Ureter (tissue), 1 donor: ENCODE measurements at regions not wholly inside any gene's neighbourhood (a gene's known extent, or its start where the extent isn't known, plus 50 kb on each side); places are given as distances from the start of the nearest gene placed in this dataset.

Experiments used
- DNase-seq: peaks from one replicate; pipeline ENCODE4 v3.0.0-alpha.2; 2020; ENCODE audit warnings: low spot score
- donor health status: DM: yes; HTN: yes; CAD: no.

GRCh38 chr9:118510711-118511110 is 806.5 kb downstream of the TLR4 start:
- no peak for DNase-seq

- DNase-seq = no peak
These were observed 811.7 kb downstream of the TLR4 start for GRCh38 chr9:118515947-118516346.

GRCh38 chr9:118521261-118521660 is 817.1 kb downstream of the TLR4 start:
- DNase-seq = no peak

- no peak for DNase-seq
These were observed 818.2 kb downstream of the TLR4 start for GRCh38 chr9:118522093-118523028.

GRCh38 chr9:118527261-118527660 is 823.1 kb downstream of the TLR4 start:
- DNase-seq = no peak

- DNase-seq = no peak
These were observed 825.0 kb downstream of the TLR4 start for GRCh38 chr9:118529210-118529609.

GRCh38 chr9:118529624-118530214 is 825.5 kb downstream of the TLR4 start:
- DNase-seq = no peak

- DNase-seq = no peak
These were observed 828.4 kb downstream of the TLR4 start for GRCh38 chr9:118532592-118532991.

- no peak for DNase-seq
These were observed 828.9 kb downstream of the TLR4 start for GRCh38 chr9:118533101-118533500.

GRCh38 chr9:118533850-118534249 is 829.6 kb downstream of the TLR4 start:
- DNase-seq = no peak

GRCh38 chr9:118536153-118536552 is 832.0 kb downstream of the TLR4 start:
- DNase-seq = no peak

- no peak for DNase-seq
These were observed 830.3 kb downstream of the BRINP1 start for GRCh38 chr9:118538959-118539358.

GRCh38 chr9:118553465-118553864 is 815.8 kb downstream of the BRINP1 start:
- no peak for DNase-seq

GRCh38 chr9:118554987-118555386 is 814.2 kb downstream of the BRINP1 start:
- no peak for DNase-seq

- no peak for DNase-seq
These were observed 811.2 kb downstream of the BRINP1 start for GRCh38 chr9:118558026-118558425.

- DNase-seq = no peak
These were observed 810.3 kb downstream of the BRINP1 start for GRCh38 chr9:118558891-118559290.

GRCh38 chr9:118561051-118561450 is 808.2 kb downstream of the BRINP1 start:
- DNase-seq = no peak

- no peak for DNase-seq
These were observed 805.6 kb downstream of the BRINP1 start for GRCh38 chr9:118563677-118564076.

GRCh38 chr9:118567861-118568260 is 801.4 kb downstream of the BRINP1 start:
- no peak for DNase-seq

GRCh38 chr9:118568704-118569103 is 800.5 kb downstream of the BRINP1 start:
- DNase-seq = no peak

- no peak for DNase-seq
These were observed 800.1 kb downstream of the BRINP1 start for GRCh38 chr9:118569148-118569547.

- DNase-seq = no peak
These were observed 799.2 kb downstream of the BRINP1 start for GRCh38 chr9:118570066-118570465.

- no peak for DNase-seq
These were observed 793.7 kb downstream of the BRINP1 start for GRCh38 chr9:118575341-118576070.
